CD14-positive monocyte (primary cell): ENCODE measurements at regions not wholly inside any gene's neighbourhood (a gene's known extent, or its start where the extent isn't known, plus 50 kb on each side); places are given as distances from the start of the nearest gene placed in this dataset.

Experiments
- DNase-seq, 3 donors: peaks; one replicate each; pipeline ENCODE4 v3.0.0-alpha.2; 2011 to 2022
- H2AFZ ChIP-seq: 2 replicates; pipeline ENCODE4 v1.6.0; 2012; ENCODE audit warnings: mild to moderate bottlenecking, low read depth, low read length, inconsistent platforms; ENCODE audit not compliant: insufficient read depth, poor library complexity, severe bottlenecking
- H3K27ac ChIP-seq, 2 donors: 1 replicate in 1 of 2; 2 replicates in 1 of 2; pipeline ENCODE4 v1.5.1; 2012 to 2013; ENCODE audit warnings: low read length in 2 of 2, control low read depth in 1 of 2, inconsistent platforms in 1 of 2, low read depth in 1 of 2, mild to moderate bottlenecking in 1 of 2
- H3K27me3 ChIP-seq, 2 donors: one replicate each; pipeline versions ENCODE4 v1.6.0 to v1.6.1; 2011 to 2013; ENCODE audit warnings: low read length in 2 of 2; ENCODE audit not compliant: control insufficient read depth in 2 of 2, insufficient read depth in 2 of 2
- H3K36me3 ChIP-seq, 2 donors: replicated peaks in 1 of 2; 1 replicate in 1 of 2; 2 replicates in 1 of 2; pipeline versions ENCODE4 v1.5.1 to v1.6.1; 2012 to 2013; ENCODE audit warnings: low read length in 2 of 2, control low read depth in 1 of 2, inconsistent platforms in 1 of 2, mild to moderate bottlenecking in 1 of 2; ENCODE audit not compliant: insufficient read depth in 2 of 2, control insufficient read depth in 1 of 2
- H3K4me1 ChIP-seq, 2 donors: 1 replicate in 1 of 2; 2 replicates in 1 of 2; pipeline versions ENCODE4 v1.5.1 to v1.6.1; 2012 to 2013; ENCODE audit warnings: low read length in 2 of 2, control low read depth in 1 of 2, inconsistent platforms in 1 of 2, mild to moderate bottlenecking in 1 of 2, moderate library complexity in 1 of 2; ENCODE audit not compliant: insufficient read depth in 2 of 2, control insufficient read depth in 1 of 2
- H3K4me2 ChIP-seq: replicated peaks from 2 replicates; pipeline ENCODE3; 2012; ENCODE audit warnings: low read length, moderate library complexity, mild to moderate bottlenecking; ENCODE audit not compliant: poor library complexity, severe bottlenecking; ENCODE audit errors: extremely low read depth
- H3K4me3 ChIP-seq, 3 experiments: fragments of 200-600 bp in 1 of 3; sonication (generic) in 1 of 3; replicated peaks in 1 of 3; 1 replicate in 2 of 3; 2 replicates in 1 of 3; pipeline ENCODE4 v1.5.1; 2011 to 2013; ENCODE audit warnings: low read length in 3 of 3, mild to moderate bottlenecking in 3 of 3, control low read depth in 2 of 3, low read depth in 2 of 3, inconsistent platforms in 1 of 3, moderate library complexity in 1 of 3
- H3K79me2 ChIP-seq: 2 replicates; pipeline ENCODE4 v1.6.0; 2012; ENCODE audit warnings: mild to moderate bottlenecking, control low read depth, inconsistent platforms, low read length, moderate library complexity; ENCODE audit not compliant: insufficient read depth
- H3K9ac ChIP-seq: 2 replicates; pipeline ENCODE4 v1.6.0; 2017; ENCODE audit warnings: low read length, mild to moderate bottlenecking; ENCODE audit not compliant: insufficient read depth, poor library complexity, severe bottlenecking
- H3K9me3 ChIP-seq, 2 donors: replicated peaks in 1 of 2; 1 replicate in 1 of 2; 2 replicates in 1 of 2; pipeline versions ENCODE4 v1.5.1 to v1.6.1; 2012 to 2013; ENCODE audit warnings: low read length in 2 of 2, control low read depth in 1 of 2; ENCODE audit not compliant: control insufficient read depth in 1 of 2, insufficient read depth in 1 of 2
- H4K20me1 ChIP-seq: 2 replicates; pipeline ENCODE4 v1.6.0; 2012; ENCODE audit warnings: mild to moderate bottlenecking, low read length, control low read depth, moderate library complexity; ENCODE audit not compliant: insufficient read depth
- H3K27ac Mint-ChIP-seq, 7 donors: one replicate each; pipeline ENCODE4 v1.8.0; 2020; ENCODE audit warnings: mild to moderate bottlenecking in 7 of 7, mixed read lengths in 7 of 7, moderate library complexity in 6 of 7, inconsistent platforms in 2 of 7
- H3K27me3 Mint-ChIP-seq, 3 donors: one replicate each; pipeline ENCODE4 v1.8.0; 2021 to 2022; ENCODE audit warnings: low read depth in 3 of 3, mild to moderate bottlenecking in 3 of 3, mixed read lengths in 3 of 3, moderate library complexity in 3 of 3, inconsistent platforms in 1 of 3
- H3K36me3 Mint-ChIP-seq, 2 donors: one replicate each; pipeline ENCODE4 v1.8.0; 2020; ENCODE audit warnings: mixed read lengths in 2 of 2, inconsistent platforms in 1 of 2, mild to moderate bottlenecking in 1 of 2
- H3K4me1 Mint-ChIP-seq: one replicate; pipeline ENCODE4 v1.8.0; 2020; ENCODE audit warnings: mild to moderate bottlenecking, mixed read lengths
- H3K4me3 Mint-ChIP-seq, 2 donors: one replicate each; pipeline ENCODE4 v1.8.0; 2020; ENCODE audit warnings: mild to moderate bottlenecking in 2 of 2, mixed read lengths in 2 of 2, moderate library complexity in 1 of 2
- H3K9me3 Mint-ChIP-seq, 7 donors: one replicate each; pipeline ENCODE4 v1.8.0; 2020 to 2022; ENCODE audit warnings: mixed read lengths in 7 of 7, mild to moderate bottlenecking in 6 of 7, moderate library complexity in 6 of 7, inconsistent platforms in 2 of 7
- CTCF ChIP-seq: fragments of 200-600 bp; IDR thresholded peaks from one replicate; pipeline ENCODE4 v1.8.0; 2022; ENCODE audit warnings: antibody characterized with exemption, mild to moderate bottlenecking
- WGBS: methylation state at CpG from one replicate; pipeline ENCODE4 v1.1.5; 2013; ENCODE audit warnings: missing lambda C conversion rate; ENCODE audit not compliant: insufficient coverage; 5-methylcytosine and 5-hydroxymethylcytosine counted together
- intact Hi-C, 2 donors: fragments of 100-400 bp; cut with micrococcal nuclease; formaldehyde crosslinking; loops; one replicate each; pipeline versions ENCODE4 v1.15.0 to v1.15.1; 2023

GRCh38 chr1:162982364-162982763, 86.8 kb upstream of the RGS4 start:
- Histone ChIP-seq H3K9ac (no peak overlapping the region), H3K27me3 (no peaks in the 10 kb centered on the region), H3K79me2 (no peaks in the 10 kb centered on the region), H3K4me1 (no peaks in the 10 kb centered on the region), H3K36me3 (no peaks in the 10 kb centered on the region), H2AFZ (no peak overlapping the region), H3K4me3 (no peak overlapping the region), H4K20me1 (no peaks in the 10 kb centered on the region), H3K4me2 (no peak overlapping the region), H3K27ac (no peak overlapping the region), H3K9me3 (no peaks in the 10 kb centered on the region)
- TF ChIP-seq CTCF, result no peak
- Mint-ChIP-seq H3K9me3 (peaks cover 0 to 3% (median 0%) of the 10 kb centered on the region in 7 donors), H3K4me3 (no peak overlapping the region), H3K27ac (no peak overlapping the region), H3K36me3 (no peaks in the 10 kb centered on the region), H3K4me1 (no peaks in the 10 kb centered on the region), H3K27me3 (peaks cover 0 to 7% (median 6%) of the 10 kb centered on the region in 3 donors)
- intact Hi-C loops, result no loop called here
- DNase-seq, result no peak

GRCh38 chr1:162977944-162978568, 91.1 kb upstream of the RGS4 start:
- no peak overlapping the region for H3K4me3 ChIP-seq
- H2AFZ ChIP-seq, result no peak overlapping the region
- 72% methylated on average over 7 of the region's 8 CpGs for WGBS
- no peak for DNase-seq
- Mint-ChIP-seq H3K9me3 (peaks cover 0 to 3% (median 0%) of the 10 kb centered on the region in 7 donors), H3K4me1 (no peaks in the 10 kb centered on the region), H3K36me3 (no peaks in the 10 kb centered on the region), H3K27ac (no peak overlapping the region), H3K27me3 (peaks cover 0 to 3% (median 2%) of the 10 kb centered on the region in 3 donors), H3K4me3 (no peak overlapping the region)
- H4K20me1 ChIP-seq, result no peaks in the 10 kb centered on the region
- H3K4me1 ChIP-seq, result no peaks in the 10 kb centered on the region
- H3K4me2 ChIP-seq, result no peak overlapping the region
- no peaks in the 10 kb centered on the region for H3K36me3 ChIP-seq
- no peak overlapping the region for H3K9ac ChIP-seq
- intact Hi-C loops, result no loop called here
- H3K79me2 ChIP-seq, result no peaks in the 10 kb centered on the region
- H3K9me3 ChIP-seq, result no peaks in the 10 kb centered on the region
- TF ChIP-seq CTCF, result no peak
- no peaks in the 10 kb centered on the region for H3K27me3 ChIP-seq
- no peak overlapping the region for H3K27ac ChIP-seq
